HG02840 (cell line): ENCODE measurements at regions not wholly inside any gene's neighbourhood (a gene's known extent, or its start where the extent isn't known, plus 50 kb on each side); places are given as distances from the start of the nearest gene placed in this dataset.
A peak's percentile ranks its signal among the peaks of the same experiment; 100 is the strongest.

Experiments used
- ATAC-seq: cut with Tn5 transposase; IDR thresholded peaks from one replicate; pipeline ENCODE4 v1.9.1; 2021; ENCODE audit warnings: mild to moderate bottlenecking, moderate library complexity, moderate number of reproducible peaks; ENCODE audit not compliant: unreplicated experiment, low FRiP score

DNA sequence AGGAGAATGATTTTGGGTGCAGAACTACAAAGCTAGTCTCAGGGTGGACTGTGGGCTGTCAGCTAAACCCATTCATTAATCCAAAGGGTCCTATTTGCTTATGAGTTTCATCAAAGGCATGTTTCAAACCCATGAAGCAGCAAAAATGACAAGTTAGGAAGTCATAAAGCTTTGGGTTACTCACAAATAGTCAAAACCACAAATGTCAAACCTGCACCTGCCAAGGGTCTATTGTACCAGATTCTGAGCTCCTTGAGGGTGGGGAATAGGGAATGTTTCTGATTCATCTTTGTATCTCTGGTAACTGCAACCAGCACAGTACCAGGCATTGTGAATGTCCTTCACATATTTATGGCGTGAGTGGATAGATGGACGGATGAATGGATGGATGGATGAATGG is 317.7 kb downstream of the MAF start:
- ATAC-seq = no peak

DNA sequence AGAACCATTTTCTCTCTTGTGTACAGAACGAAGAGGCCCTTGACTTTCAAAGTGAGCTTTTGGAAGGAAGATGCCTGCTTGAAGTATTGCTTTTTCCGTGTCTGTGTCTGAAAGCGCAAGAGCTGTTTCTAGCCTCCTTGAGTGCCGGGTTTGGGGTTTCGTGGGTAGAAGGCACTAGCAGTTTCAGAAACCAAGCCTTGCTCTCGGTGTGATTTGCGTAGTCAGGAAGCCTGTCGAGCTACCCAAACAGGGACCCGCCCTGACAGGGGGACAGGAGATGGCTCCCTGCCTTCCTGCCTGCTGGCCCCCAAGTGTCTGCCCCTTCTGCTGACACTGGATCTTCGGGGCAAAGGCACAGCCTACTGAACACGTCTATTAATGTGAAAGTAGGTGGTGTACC is 322.0 kb downstream of the MAF start:
- no peak for ATAC-seq

DNA sequence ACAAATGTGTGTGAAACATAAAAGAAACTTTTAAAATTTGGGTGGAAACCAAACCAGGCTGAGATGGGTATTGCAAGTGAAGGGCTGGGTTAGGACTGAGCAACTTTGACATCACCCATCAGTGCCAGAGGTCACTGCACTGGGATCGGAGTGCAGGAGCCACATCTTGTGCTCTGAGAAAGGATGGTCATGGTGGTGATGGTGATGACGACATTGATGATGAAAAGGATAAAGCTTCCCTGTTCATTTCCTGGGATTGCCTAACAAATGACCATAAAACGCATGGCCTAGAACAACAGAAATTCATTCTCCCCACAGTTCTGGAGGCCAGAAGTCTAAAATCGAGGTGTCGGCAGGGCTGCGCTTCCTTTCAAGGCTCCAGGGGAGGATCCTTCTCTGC is 324.0 kb downstream of the MAF start:
- ATAC-seq = no peak

DNA sequence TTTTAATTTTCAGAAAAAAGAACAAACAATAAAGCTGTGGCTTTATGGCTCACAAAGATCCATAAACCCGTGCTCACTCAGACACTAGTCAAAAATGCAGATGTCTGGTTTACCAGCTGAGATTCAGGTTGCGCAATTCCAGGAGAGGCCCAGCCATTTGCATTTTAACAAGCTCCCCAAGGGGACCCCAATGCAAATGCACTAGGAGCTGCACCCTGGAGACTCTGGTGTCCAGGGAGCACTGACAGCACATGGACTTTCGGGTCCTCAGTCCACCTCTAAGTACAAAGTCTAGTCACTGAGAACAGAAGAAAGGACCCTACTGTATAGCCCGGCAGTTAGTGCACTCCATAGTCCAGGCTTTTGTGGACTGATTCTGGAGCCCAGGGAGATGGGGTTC is 326.3 kb downstream of the MAF start:
- ATAC-seq = no peak

GRCh38 chr16:79272141-79272577 is 328.4 kb downstream of the MAF start:
- ATAC-seq = no peak

DNA sequence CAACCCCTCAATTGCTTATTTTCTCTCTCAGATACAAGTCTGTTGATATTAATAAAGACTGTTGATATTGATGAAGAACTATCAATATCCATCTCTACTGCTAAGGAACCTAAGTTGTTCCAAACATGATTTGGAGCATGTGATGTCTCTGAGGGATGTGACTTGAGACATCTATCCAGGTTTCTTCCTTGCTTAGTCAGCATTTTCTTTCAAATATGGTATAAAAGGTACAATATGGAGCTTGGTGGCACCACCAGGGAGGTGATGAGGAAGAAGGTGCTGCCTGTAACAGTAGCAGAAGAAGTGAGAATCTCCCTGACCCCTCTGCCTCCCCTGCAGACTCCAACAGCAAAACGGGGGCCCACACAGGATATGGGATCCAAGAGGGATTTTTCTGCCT is 329.0 kb downstream of the MAF start:
- ATAC-seq = no peak

DNA sequence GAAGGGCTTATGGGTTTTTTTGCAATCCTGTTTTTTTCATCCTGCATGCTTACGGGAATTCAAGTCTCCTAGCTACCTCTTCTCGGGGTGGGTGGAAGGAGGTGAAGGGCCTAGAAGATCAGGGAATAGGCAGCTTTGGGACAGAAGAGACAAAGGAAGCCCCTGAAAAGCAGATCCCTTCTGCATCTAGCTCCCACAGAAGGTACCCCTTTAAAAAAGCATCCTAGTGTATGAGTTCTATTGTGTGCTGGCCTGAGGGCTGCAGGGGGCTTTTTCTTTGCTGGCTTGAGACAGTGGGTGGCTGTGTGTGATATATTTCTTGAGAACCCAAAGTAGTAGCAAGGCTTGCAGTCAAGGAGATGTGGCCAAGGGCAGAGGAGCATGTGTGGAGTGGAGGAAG is 330.5 kb downstream of the MAF start:
- no peak for ATAC-seq

GRCh38 chr16:79269211-79269863 is 331.2 kb downstream of the MAF start:
- peak; percentile 95 for ATAC-seq

GRCh38 chr16:79267781-79268180 is 332.8 kb downstream of the MAF start:
- ATAC-seq = no peak

DNA sequence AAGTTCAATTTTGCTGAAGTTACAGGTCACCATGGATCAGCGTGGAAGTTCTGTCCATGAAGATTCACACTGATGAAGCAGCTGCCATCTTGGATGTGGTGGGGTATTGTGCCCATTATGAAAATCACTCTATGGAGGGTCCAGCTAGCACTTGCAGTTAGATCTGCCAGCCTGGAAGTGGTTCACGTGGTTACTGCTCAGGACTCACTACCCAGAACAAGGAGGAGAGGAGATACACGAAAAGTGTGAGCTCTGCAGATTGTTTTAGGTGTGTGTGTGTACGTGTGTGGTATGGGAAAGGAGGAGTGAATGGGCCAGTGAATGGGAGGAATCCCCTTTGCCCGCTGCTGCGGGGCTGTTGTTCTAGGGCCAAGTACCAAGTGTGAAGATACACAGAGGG is 333.4 kb downstream of the MAF start:
- ATAC-seq = no peak

DNA sequence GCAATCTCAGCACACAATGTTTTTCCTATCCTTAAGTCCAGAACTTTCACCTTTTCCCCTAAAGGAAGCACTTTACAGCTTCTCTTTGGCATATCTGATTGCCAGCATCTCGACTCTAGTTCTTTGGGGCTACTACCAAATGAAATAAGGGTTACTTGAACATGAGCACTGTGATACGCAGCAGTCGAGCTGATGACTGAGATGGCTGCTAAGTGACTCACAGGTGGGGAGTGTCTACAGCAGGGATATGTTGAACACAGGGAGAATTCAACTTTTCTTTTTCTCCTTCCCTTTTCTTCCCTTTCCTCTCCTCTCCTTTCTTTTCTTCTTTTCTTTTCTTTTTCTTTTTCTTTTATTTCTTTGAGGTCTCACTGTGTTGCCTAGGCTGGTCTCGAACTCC is 334.8 kb downstream of the MAF start:
- no peak for ATAC-seq

DNA sequence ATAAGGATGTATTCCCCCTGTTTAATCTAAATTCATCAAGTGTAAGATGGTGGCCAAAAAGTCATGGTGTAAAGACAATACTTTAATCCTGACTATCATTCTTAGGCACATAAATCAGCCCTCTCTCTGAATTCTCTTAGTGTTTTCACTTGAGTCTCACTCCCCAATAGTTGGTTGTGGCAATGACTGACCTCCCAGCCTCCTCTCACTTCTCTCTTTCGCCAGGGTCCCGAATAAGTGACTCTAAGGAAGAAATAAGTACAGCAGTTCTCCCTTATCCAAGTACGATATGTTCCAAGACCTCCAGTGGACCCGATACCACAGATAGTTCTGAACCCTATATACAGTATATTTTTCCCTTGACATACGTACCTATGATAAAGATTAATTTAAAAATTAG is 335.3 kb downstream of the MAF start:
- ATAC-seq = no peak

- ATAC-seq = no peak
These were observed 336.1 kb downstream of the MAF start for GRCh38 chr16:79264237-79265109.

DNA sequence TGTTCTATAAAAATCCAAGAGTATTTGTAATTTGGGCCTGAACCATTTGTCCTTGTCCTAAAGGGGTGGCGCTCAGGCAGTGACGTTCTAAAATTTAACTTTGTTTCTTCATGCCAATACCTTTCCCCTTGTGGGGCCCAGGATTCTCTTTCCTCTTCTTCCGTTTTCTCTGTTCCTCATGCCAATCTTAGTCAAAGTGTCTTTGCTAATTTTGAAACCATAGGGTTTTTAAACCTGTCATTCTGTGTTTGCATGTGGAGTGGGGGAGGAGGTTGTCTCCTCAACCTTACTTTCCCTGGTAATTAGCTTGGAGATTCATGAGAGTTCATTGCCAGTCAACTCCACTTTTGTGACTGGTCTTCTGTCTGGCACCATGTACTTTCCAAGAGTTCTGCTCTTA is 337.1 kb downstream of the MAF start:
- ATAC-seq = no peak
